Hepatocyte (in vitro differentiated cells): ENCODE measurements at regions not wholly inside any gene's neighbourhood (a gene's known extent, or its start where the extent isn't known, plus 50 kb on each side); places are given as distances from the start of the nearest gene placed in this dataset.

Source experiments
- EZH2phosphoT487 ChIP-seq: fragments of 200-600 bp; sonication (generic); IDR thresholded peaks from one replicate; pipeline ENCODE4 v1.6.1; 2018; ENCODE audit warnings: antibody characterized with exemption, mild to moderate bottlenecking, low read depth, moderate library complexity; ENCODE audit not compliant: unreplicated experiment, severe bottlenecking
- TF ChIP-seq, protein P1 (sequence below): fragments of 200-600 bp; sonication (generic); IDR thresholded peaks from 2 replicates; pipeline ENCODE4 v1.5.1; 2016; ENCODE audit warnings: antibody characterized with exemption, mild to moderate bottlenecking; ENCODE audit not compliant: poor library complexity

DNA sequence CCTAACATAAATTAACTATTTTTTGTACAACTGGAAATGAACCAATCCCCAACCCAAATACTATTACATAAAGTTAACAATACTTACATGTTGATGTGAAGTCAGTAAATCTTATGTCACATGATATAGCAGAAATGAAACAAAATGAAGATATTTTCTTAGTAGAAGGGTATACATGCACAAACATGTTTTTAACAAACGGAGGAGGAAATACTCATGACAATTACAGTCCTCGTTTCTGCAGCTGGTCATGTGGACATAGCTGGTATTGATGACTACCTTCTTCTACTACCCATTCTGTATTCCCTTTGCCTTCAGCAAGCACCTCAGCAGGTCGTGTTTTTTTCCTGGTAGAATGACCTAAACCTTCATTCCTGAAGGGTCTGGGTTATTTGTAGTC is 252.3 kb downstream of the HTR7 start:
- TF ChIP-seq, protein P1, sequence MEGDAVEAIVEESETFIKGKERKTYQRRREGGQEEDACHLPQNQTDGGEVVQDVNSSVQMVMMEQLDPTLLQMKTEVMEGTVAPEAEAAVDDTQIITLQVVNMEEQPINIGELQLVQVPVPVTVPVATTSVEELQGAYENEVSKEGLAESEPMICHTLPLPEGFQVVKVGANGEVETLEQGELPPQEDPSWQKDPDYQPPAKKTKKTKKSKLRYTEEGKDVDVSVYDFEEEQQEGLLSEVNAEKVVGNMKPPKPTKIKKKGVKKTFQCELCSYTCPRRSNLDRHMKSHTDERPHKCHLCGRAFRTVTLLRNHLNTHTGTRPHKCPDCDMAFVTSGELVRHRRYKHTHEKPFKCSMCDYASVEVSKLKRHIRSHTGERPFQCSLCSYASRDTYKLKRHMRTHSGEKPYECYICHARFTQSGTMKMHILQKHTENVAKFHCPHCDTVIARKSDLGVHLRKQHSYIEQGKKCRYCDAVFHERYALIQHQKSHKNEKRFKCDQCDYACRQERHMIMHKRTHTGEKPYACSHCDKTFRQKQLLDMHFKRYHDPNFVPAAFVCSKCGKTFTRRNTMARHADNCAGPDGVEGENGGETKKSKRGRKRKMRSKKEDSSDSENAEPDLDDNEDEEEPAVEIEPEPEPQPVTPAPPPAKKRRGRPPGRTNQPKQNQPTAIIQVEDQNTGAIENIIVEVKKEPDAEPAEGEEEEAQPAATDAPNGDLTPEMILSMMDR: no peak
- no peak for TF ChIP-seq EZH2phosphoT487
